GOT3 (cell line): ENCODE measurements at regions not wholly inside any gene's neighbourhood (a gene's known extent, or its start where the extent isn't known, plus 50 kb on each side); places are given as distances from the start of the nearest gene placed in this dataset.
A peak's percentile ranks its signal among the peaks of the same experiment; 100 is the strongest.
"Not testable (repeated sequence)": the region's sequence is repeated elsewhere in the genome, so short reads cannot be mapped to it uniquely, and the experiment has no call there.

Experiments
- DNase-seq: peaks from one replicate; lab custom pipeline; 2025; ENCODE audit warnings: mixed read lengths; lab: John Stamatoyannopoulos, UW

GRCh38 chr2:55124682-55125081 is 74.4 kb upstream of the RTN4 start:
- not testable (repeated sequence) for DNase-seq

GRCh38 chr2:55123851-55124269 is 73.6 kb upstream of the RTN4 start:
- DNase-seq = no peak

- no peak for DNase-seq
These were observed 70.5 kb upstream of the RTN4 start for GRCh38 chr2:55120634-55121359.

GRCh38 chr2:55119711-55120487 is 69.6 kb upstream of the RTN4 start:
- DNase-seq = no peak

- no peak for DNase-seq
These were observed 68.4 kb upstream of the RTN4 start for GRCh38 chr2:55118643-55119083.

GRCh38 chr2:55116966-55117365 is 66.7 kb upstream of the RTN4 start:
- no peak for DNase-seq

- DNase-seq = no peak
These were observed 66.3 kb upstream of the RTN4 start for GRCh38 chr2:55116598-55116964.

- DNase-seq = no peak
These were observed 65.7 kb upstream of the RTN4 start for GRCh38 chr2:55115761-55116597.

GRCh38 chr2:55114597-55114996 is 64.3 kb upstream of the RTN4 start:
- no peak for DNase-seq

- DNase-seq = no peak
These were observed 63.8 kb upstream of the RTN4 start for GRCh38 chr2:55114082-55114481.

GRCh38 chr2:55112229-55113031 is 62.2 kb upstream of the RTN4 start:
- DNase-seq = peak; percentile 48

GRCh38 chr2:55111570-55112228 is 61.4 kb upstream of the RTN4 start:
- DNase-seq = peak; percentile 52

GRCh38 chr2:55111230-55111569 is 60.9 kb upstream of the RTN4 start:
- DNase-seq = no peak

- DNase-seq = no peak
These were observed 59.1 kb upstream of the RTN4 start for GRCh38 chr2:55109219-55109891.

- DNase-seq = no peak
These were observed 58.4 kb upstream of the RTN4 start for GRCh38 chr2:55108456-55109160.

- no peak for DNase-seq
These were observed 57.2 kb upstream of the RTN4 start for GRCh38 chr2:55107436-55107835.

- no peak for DNase-seq
These were observed 55.9 kb upstream of the RTN4 start for GRCh38 chr2:55106148-55106547.

- no peak for DNase-seq
These were observed 55.2 kb upstream of the RTN4 start for GRCh38 chr2:55105456-55105855.

- no peak for DNase-seq
These were observed 52.8 kb upstream of the RTN4 start for GRCh38 chr2:55103046-55103445.
